ENCODE measurements at regions not wholly inside any gene's neighbourhood (a gene's known extent, or its start where the extent isn't known, plus 50 kb on each side); places are given as distances from the start of the nearest gene placed in this dataset.

DNA sequence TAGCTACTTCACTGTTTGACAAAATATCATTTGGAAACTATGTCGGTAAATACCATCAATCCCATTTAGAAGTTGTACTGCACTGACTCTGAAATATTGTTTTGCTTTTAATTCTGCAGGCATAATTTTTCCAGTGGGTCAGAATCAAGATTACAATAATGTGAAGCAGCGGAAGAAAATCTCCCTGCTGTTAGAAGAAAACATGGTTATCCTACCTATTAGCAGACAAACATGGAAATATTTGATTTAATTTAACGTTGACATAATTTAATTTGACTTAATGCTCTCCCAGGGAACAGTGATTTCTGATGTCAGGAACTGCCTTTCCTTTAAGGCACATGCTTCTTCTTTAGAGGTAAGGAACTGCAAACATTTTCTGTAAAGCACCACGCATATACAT is 634.0 kb downstream of the LTN1 start:
- TF ChIP-seq, protein P1, sequence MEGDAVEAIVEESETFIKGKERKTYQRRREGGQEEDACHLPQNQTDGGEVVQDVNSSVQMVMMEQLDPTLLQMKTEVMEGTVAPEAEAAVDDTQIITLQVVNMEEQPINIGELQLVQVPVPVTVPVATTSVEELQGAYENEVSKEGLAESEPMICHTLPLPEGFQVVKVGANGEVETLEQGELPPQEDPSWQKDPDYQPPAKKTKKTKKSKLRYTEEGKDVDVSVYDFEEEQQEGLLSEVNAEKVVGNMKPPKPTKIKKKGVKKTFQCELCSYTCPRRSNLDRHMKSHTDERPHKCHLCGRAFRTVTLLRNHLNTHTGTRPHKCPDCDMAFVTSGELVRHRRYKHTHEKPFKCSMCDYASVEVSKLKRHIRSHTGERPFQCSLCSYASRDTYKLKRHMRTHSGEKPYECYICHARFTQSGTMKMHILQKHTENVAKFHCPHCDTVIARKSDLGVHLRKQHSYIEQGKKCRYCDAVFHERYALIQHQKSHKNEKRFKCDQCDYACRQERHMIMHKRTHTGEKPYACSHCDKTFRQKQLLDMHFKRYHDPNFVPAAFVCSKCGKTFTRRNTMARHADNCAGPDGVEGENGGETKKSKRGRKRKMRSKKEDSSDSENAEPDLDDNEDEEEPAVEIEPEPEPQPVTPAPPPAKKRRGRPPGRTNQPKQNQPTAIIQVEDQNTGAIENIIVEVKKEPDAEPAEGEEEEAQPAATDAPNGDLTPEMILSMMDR (IDR thresholded peaks at IDR 0.05) = no peak
- TF ChIP-seq POLR2A (IDR thresholded peaks at IDR 0.05) = no peak
